Neural crest cell (in vitro differentiated cells): ENCODE measurements at regions not wholly inside any gene's neighbourhood (a gene's known extent, or its start where the extent isn't known, plus 50 kb on each side); places are given as distances from the start of the nearest gene placed in this dataset.

Experiments
- DNase-seq: peaks from one replicate; pipeline ENCODE4 v3.0.0; 2021; ENCODE audit warnings: low read depth, mixed read lengths, low spot score
- H3K27ac Mint-ChIP-seq: one replicate; pipeline ENCODE4 v1.8.0; 2021; ENCODE audit warnings: mild to moderate bottlenecking, mixed read lengths; ENCODE audit not compliant: unreplicated experiment
- H3K27me3 Mint-ChIP-seq: 2 replicates; pipeline ENCODE4 v1.8.0; 2021; ENCODE audit warnings: low read depth, mild to moderate bottlenecking, mixed read lengths
- H3K36me3 Mint-ChIP-seq: 2 replicates; pipeline ENCODE4 v1.8.0; 2021; ENCODE audit warnings: low read depth, mild to moderate bottlenecking, mixed read lengths
- H3K4me1 Mint-ChIP-seq: 2 replicates; pipeline ENCODE4 v1.8.0; 2021; ENCODE audit warnings: mixed read lengths
- H3K4me3 Mint-ChIP-seq: one replicate; pipeline ENCODE4 v1.8.0; 2021; ENCODE audit warnings: mild to moderate bottlenecking, mixed read lengths
- H3K9me3 Mint-ChIP-seq: 2 replicates; pipeline ENCODE4 v1.8.0; 2021; ENCODE audit warnings: mixed read lengths
- CTCF ChIP-seq: fragments of 200-600 bp; sonication (generic); conservative IDR thresholded peaks from 2 replicates; pipeline ENCODE4 v1.5.0; 2021; ENCODE audit warnings: antibody characterized with exemption, mild to moderate bottlenecking

- Mint-ChIP-seq H3K27ac (no peak overlapping the region), H3K27me3 (no peaks in the 10 kb centered on the region), H3K9me3 (peaks cover 3% of the 10 kb centered on the region), H3K36me3 (no peaks in the 10 kb centered on the region), H3K4me3 (no peak overlapping the region), H3K4me1 (no peaks in the 10 kb centered on the region)
- no peak for DNase-seq
- TF ChIP-seq CTCF, result no peak
These were observed 440.0 kb upstream of the ANO3 start for GRCh38 chr11:25891960-25892359.

- H3K4me3 Mint-ChIP-seq, result no peak overlapping the region
- DNase-seq, result no peak
- no peaks in the 10 kb centered on the region for H3K36me3 Mint-ChIP-seq
- no peak overlapping the region for H3K27ac Mint-ChIP-seq
- H3K27me3 Mint-ChIP-seq, result no peaks in the 10 kb centered on the region
- H3K9me3 Mint-ChIP-seq, result peaks cover under 1% of the 10 kb centered on the region
- TF ChIP-seq CTCF, result no peak
- peaks cover 6% of the 10 kb centered on the region for H3K4me1 Mint-ChIP-seq
These were observed 432.2 kb upstream of the ANO3 start for GRCh38 chr11:25899617-25900160.

GRCh38 chr11:25900814-25901213 lies 431.1 kb upstream of the ANO3 start:
- Mint-ChIP-seq H3K4me3 (no peak overlapping the region), H3K36me3 (no peaks in the 10 kb centered on the region), H3K4me1 (peaks cover 6% of the 10 kb centered on the region), H3K27me3 (no peaks in the 10 kb centered on the region), H3K9me3 (no peaks in the 10 kb centered on the region), H3K27ac (no peak overlapping the region)
- DNase-seq, result no peak
- TF ChIP-seq CTCF, result no peak

GRCh38 chr11:25901415-25901814 lies 430.5 kb upstream of the ANO3 start:
- H3K27ac Mint-ChIP-seq, result no peak overlapping the region
- no peaks in the 10 kb centered on the region for H3K36me3 Mint-ChIP-seq
- no peak overlapping the region for H3K4me3 Mint-ChIP-seq
- no peak for TF ChIP-seq CTCF
- H3K4me1 Mint-ChIP-seq, result peaks cover 6% of the 10 kb centered on the region
- no peaks in the 10 kb centered on the region for H3K27me3 Mint-ChIP-seq
- DNase-seq, result no peak
- no peaks in the 10 kb centered on the region for H3K9me3 Mint-ChIP-seq

GRCh38 chr11:25902476-25902875 lies 429.5 kb upstream of the ANO3 start:
- no peak overlapping the region for H3K27ac Mint-ChIP-seq
- H3K4me3 Mint-ChIP-seq, result no peak overlapping the region
- no peak for TF ChIP-seq CTCF
- no peaks in the 10 kb centered on the region for H3K36me3 Mint-ChIP-seq
- H3K4me1 Mint-ChIP-seq, result peaks cover 6% of the 10 kb centered on the region
- H3K9me3 Mint-ChIP-seq, result no peaks in the 10 kb centered on the region
- H3K27me3 Mint-ChIP-seq, result no peaks in the 10 kb centered on the region
- no peak for DNase-seq

GRCh38 chr11:25908726-25909125 lies 423.2 kb upstream of the ANO3 start:
- H3K4me3 Mint-ChIP-seq, result no peak overlapping the region
- H3K9me3 Mint-ChIP-seq, result no peaks in the 10 kb centered on the region
- no peaks in the 10 kb centered on the region for H3K4me1 Mint-ChIP-seq
- no peak overlapping the region for H3K27ac Mint-ChIP-seq
- H3K27me3 Mint-ChIP-seq, result no peaks in the 10 kb centered on the region
- no peak for DNase-seq
- no peak for TF ChIP-seq CTCF
- H3K36me3 Mint-ChIP-seq, result no peaks in the 10 kb centered on the region
